ENCODE measurements at regions not wholly inside any gene's neighbourhood (a gene's known extent, or its start where the extent isn't known, plus 50 kb on each side); places are given as distances from the start of the nearest gene placed in this dataset.

GRCh38 chr18:46253498-46253897 is 149.3 kb downstream of the HAUS1 start:
- ChIA-PET POLR2A (no interaction called here), CTCF (interaction anchor here (2.1 kb wide), 1 partner anchor 80 kb away, joined by 5 read pairs; a partner anchor contains a TSS)
- Histone ChIP-seq H3K4me1 (ENCODE audit: insufficient read depth, low read length) (peaks cover 28% of the 10 kb centered on the region), H3K36me3 (ENCODE audit: insufficient read depth, low read length) (peaks cover 26% of the 10 kb centered on the region), H3K27me3 (ENCODE audit: control insufficient read depth in 1 of 2, insufficient read depth in 2 of 2, low read length in 2 of 2) (no peaks in the 10 kb centered on the region), H3K4me3 (ENCODE audit: low read length) (no peak overlapping the region), H3K27ac (ENCODE audit: low read depth in 1 of 2, low read length in 2 of 2) (no peak overlapping the region), H3K9me3 (ENCODE audit: control insufficient read depth in 1 of 2, insufficient read depth in 1 of 2, low read length in 2 of 2) (no peaks in the 10 kb centered on the region)
- ATAC-seq (ENCODE audit: poor library complexity) (no peak), DNase-seq (no peak)
- peaks cover 67% of the 10 kb centered on the region for H3K36me3 Mint-ChIP-seq (ENCODE audit: low read depth)
- H3K9me3 Mint-ChIP-seq = no peaks in the 10 kb centered on the region
- no peak for TF ChIP-seq CTCF (IDR thresholded peaks at IDR 0.05)
- no peaks in the 10 kb centered on the region for H3K27me3 Mint-ChIP-seq
- intact Hi-C loops (cut with DNase I, micrococcal nuclease) = loop anchor here (5.0 to 10.0 kb wide), 3 partner anchors 41 to 661 kb away; partner anchors contain the start of genes KATNAL2 (in 1 of the 2) and PIAS2 (in 1 of the 2)
- H3K4me3 Mint-ChIP-seq = no peak overlapping the region
- peaks cover 50% of the 10 kb centered on the region for H3K4me1 Mint-ChIP-seq (ENCODE audit: low read depth)
- H3K27ac Mint-ChIP-seq = no peak overlapping the region

DNA sequence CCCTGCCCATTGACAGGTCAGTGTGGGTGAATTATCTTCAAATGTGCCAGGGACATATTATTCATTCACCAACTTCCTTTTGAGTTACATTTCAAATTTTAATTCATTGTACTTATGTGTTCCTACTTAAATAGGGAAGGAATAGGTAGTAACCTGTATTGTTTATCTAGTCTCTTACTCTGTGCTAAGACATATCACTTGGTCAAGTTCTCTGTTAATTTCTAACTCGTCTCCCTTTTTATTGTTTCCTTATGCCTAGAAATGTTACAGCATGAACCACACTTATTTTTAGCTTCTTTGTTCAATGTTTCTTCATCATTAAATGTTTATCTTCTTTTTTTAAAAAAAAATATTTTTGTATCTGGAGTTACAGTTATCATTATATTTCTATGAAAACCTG is 151.9 kb downstream of the HAUS1 start:
- H3K27ac ChIP-seq (ENCODE audit: low read depth in 1 of 2, low read length in 2 of 2) = no peak overlapping the region
- CTCF ChIA-PET = interaction anchor here (1.3 kb wide), 1 partner anchor 82 kb away, joined by 7 read pairs; a partner anchor contains a TSS
- TF ChIP-seq CTCF (IDR thresholded peaks at IDR 0.05) = no peak
- Mint-ChIP-seq H3K36me3 (ENCODE audit: low read depth) (peaks cover 56% of the 10 kb centered on the region), H3K4me1 (ENCODE audit: low read depth) (peaks cover 42% of the 10 kb centered on the region), H3K9me3 (no peaks in the 10 kb centered on the region), H3K27me3 (no peaks in the 10 kb centered on the region), H3K4me3 (no peak overlapping the region), H3K27ac (no peak overlapping the region)
- no peak for ATAC-seq (ENCODE audit: poor library complexity)
- H3K9me3 ChIP-seq (ENCODE audit: control insufficient read depth in 1 of 2, insufficient read depth in 1 of 2, low read length in 2 of 2) = no peaks in the 10 kb centered on the region
- no peak overlapping the region for H3K4me3 ChIP-seq (ENCODE audit: low read length)
- peaks cover 2% of the 10 kb centered on the region for H3K4me1 ChIP-seq (ENCODE audit: insufficient read depth, low read length)
- no peak for DNase-seq
- peaks cover 26% of the 10 kb centered on the region for H3K36me3 ChIP-seq (ENCODE audit: insufficient read depth, low read length)
- POLR2A ChIA-PET = no interaction called here
- H3K27me3 ChIP-seq (ENCODE audit: control insufficient read depth in 1 of 2, insufficient read depth in 2 of 2, low read length in 2 of 2) = no peaks in the 10 kb centered on the region
- intact Hi-C loops (cut with DNase I, micrococcal nuclease) = loop anchor here in 1 of 2 experiments (10.0 kb wide), 1 partner anchor 659 kb away; the partner anchor contains the start of genes KATNAL2 and PIAS2

- DNase-seq (no peak), ATAC-seq (ENCODE audit: poor library complexity) (no peak)
- H3K27me3 Mint-ChIP-seq = no peaks in the 10 kb centered on the region
- no peaks in the 10 kb centered on the region for H3K9me3 Mint-ChIP-seq
- H3K36me3 ChIP-seq (ENCODE audit: insufficient read depth, low read length) = peaks cover 26% of the 10 kb centered on the region
- no peaks in the 10 kb centered on the region for H3K4me1 ChIP-seq (ENCODE audit: insufficient read depth, low read length)
- H3K4me1 Mint-ChIP-seq (ENCODE audit: low read depth) = peaks cover 41% of the 10 kb centered on the region
- peaks cover 68% of the 10 kb centered on the region for H3K36me3 Mint-ChIP-seq (ENCODE audit: low read depth)
- CTCF ChIA-PET = no interaction called here
- H3K4me3 Mint-ChIP-seq = no peak overlapping the region
- H3K27ac ChIP-seq (ENCODE audit: low read depth in 1 of 2, low read length in 2 of 2) = no peak overlapping the region
- no peak overlapping the region for H3K27ac Mint-ChIP-seq
- TF ChIP-seq CTCF (IDR thresholded peaks at IDR 0.05) = no peak
- H3K27me3 ChIP-seq (ENCODE audit: control insufficient read depth in 1 of 2, insufficient read depth in 2 of 2, low read length in 2 of 2) = no peaks in the 10 kb centered on the region
- POLR2A ChIA-PET = no interaction called here
- no peak overlapping the region for H3K4me3 ChIP-seq (ENCODE audit: low read length)
- intact Hi-C loops (cut with DNase I, micrococcal nuclease) = loop anchor here in 1 of 2 experiments (10.0 kb wide), 1 partner anchor 657 kb away; the partner anchor contains the start of genes KATNAL2 and PIAS2
- H3K9me3 ChIP-seq (ENCODE audit: control insufficient read depth in 1 of 2, insufficient read depth in 1 of 2, low read length in 2 of 2) = no peaks in the 10 kb centered on the region
These were observed 153.2 kb downstream of the HAUS1 start for GRCh38 chr18:46257366-46257765.

Data from CD4-positive, alpha-beta T cell (primary cell).